Neuronal stem cell (in vitro differentiated cells): ENCODE measurements at regions not wholly inside any gene's neighbourhood (a gene's known extent, or its start where the extent isn't known, plus 50 kb on each side); places are given as distances from the start of the nearest gene placed in this dataset.
A peak's percentile ranks its signal among the peaks of the same experiment; 100 is the strongest.

Experiments used
- DNase-seq: peaks from one replicate; pipeline ENCODE4 v3.0.0-alpha.2; 2013; ENCODE audit warnings: low spot score
- H2AFZ ChIP-seq: one replicate; pipeline ENCODE4 v1.6.1; 2013; ENCODE audit warnings: mild to moderate bottlenecking, low read length, inconsistent platforms
- H2AK5ac ChIP-seq: 2 replicates; pipeline ENCODE4 v1.6.1; 2013; ENCODE audit warnings: low read depth, mild to moderate bottlenecking, inconsistent platforms, low read length, moderate library complexity, mixed read lengths
- H2BK120ac ChIP-seq: 2 replicates; pipeline ENCODE4 v1.6.1; 2013; ENCODE audit warnings: low read depth, mild to moderate bottlenecking, inconsistent platforms, low read length, moderate library complexity, mixed read lengths
- H2BK12ac ChIP-seq: one replicate; pipeline ENCODE4 v1.6.1; 2013; ENCODE audit warnings: low read length, inconsistent platforms
- H2BK15ac ChIP-seq: 2 replicates; pipeline ENCODE4 v1.6.1; 2013; ENCODE audit warnings: mild to moderate bottlenecking, low read length, inconsistent platforms, mixed read lengths
- H2BK5ac ChIP-seq: one replicate; pipeline ENCODE4 v1.6.1; 2013; ENCODE audit warnings: inconsistent platforms, mild to moderate bottlenecking, low read length, moderate library complexity
- H3K14ac ChIP-seq: one replicate; pipeline ENCODE4 v1.6.1; 2013; ENCODE audit warnings: low read length, inconsistent platforms
- H3K18ac ChIP-seq: 2 replicates; pipeline ENCODE4 v1.6.1; 2013; ENCODE audit warnings: low read length, inconsistent platforms
- H3K23ac ChIP-seq: 2 replicates; pipeline ENCODE4 v1.6.1; 2013; ENCODE audit warnings: low read depth, mild to moderate bottlenecking, mixed read lengths, low read length, inconsistent platforms; ENCODE audit not compliant: poor library complexity
- H3K27ac ChIP-seq: replicated peaks from 3 replicates; pipeline ENCODE4 v1.5.1; 2013; ENCODE audit warnings: low read length, inconsistent platforms
- H3K27me3 ChIP-seq, 3 experiments: 2 replicates each; pipeline ENCODE4 v1.6.1; 2013; ENCODE audit warnings: low read length in 3 of 3, mild to moderate bottlenecking in 2 of 3, inconsistent platforms in 1 of 3, low read depth in 1 of 3, mixed read lengths in 1 of 3, moderate library complexity in 1 of 3; ENCODE audit not compliant: control insufficient read depth in 3 of 3, insufficient read depth in 3 of 3
- H3K36me3 ChIP-seq, 2 donors: replicated peaks in 1 of 2; 2 replicates each; pipeline ENCODE4 v1.6.1; 2013; ENCODE audit warnings: low read length in 2 of 2; ENCODE audit not compliant: control insufficient read depth in 2 of 2, insufficient read depth in 2 of 2
- H3K4ac ChIP-seq: 2 replicates; pipeline ENCODE4 v1.6.1; 2013; ENCODE audit warnings: inconsistent platforms, mild to moderate bottlenecking, low read length, moderate library complexity
- H3K4me1 ChIP-seq, 2 donors: 1 replicate in 1 of 2; 2 replicates in 1 of 2; pipeline ENCODE4 v1.6.1; 2013; ENCODE audit warnings: low read length in 2 of 2, low read depth in 1 of 2; ENCODE audit not compliant: control insufficient read depth in 2 of 2, insufficient read depth in 1 of 2
- H3K4me2 ChIP-seq: one replicate; pipeline ENCODE4 v1.6.1; 2013; ENCODE audit warnings: mild to moderate bottlenecking, low read length, inconsistent platforms; ENCODE audit not compliant: insufficient read depth, poor library complexity, severe bottlenecking
- H3K4me3 ChIP-seq, 2 donors: 2 replicates each; pipeline ENCODE4 v1.5.1; 2013; ENCODE audit warnings: low read length in 2 of 2, mild to moderate bottlenecking in 2 of 2, inconsistent platforms in 1 of 2, moderate library complexity in 1 of 2
- H3K79me1 ChIP-seq: one replicate; pipeline ENCODE4 v1.6.1; 2013; ENCODE audit warnings: low read depth, mild to moderate bottlenecking, inconsistent platforms, low read length, moderate library complexity
- H3K9ac ChIP-seq: one replicate; pipeline ENCODE4 v1.6.1; 2013; ENCODE audit warnings: mild to moderate bottlenecking, low read depth, low read length, inconsistent platforms; ENCODE audit not compliant: poor library complexity
- H3K9me3 ChIP-seq, 2 donors: replicated peaks in 1 of 2; 2 replicates each; pipeline versions ENCODE3 to v1.6.1; 2013; ENCODE audit warnings: low read length in 2 of 2, mild to moderate bottlenecking in 2 of 2, inconsistent platforms in 1 of 2, low read depth in 1 of 2, mixed read lengths in 1 of 2, moderate library complexity in 1 of 2; ENCODE audit not compliant: control insufficient read depth in 2 of 2, insufficient read depth in 1 of 2
- H4K8ac ChIP-seq: one replicate; pipeline ENCODE4 v1.6.1; 2013; ENCODE audit warnings: low read depth, mild to moderate bottlenecking, inconsistent platforms, low read length, moderate library complexity
- H4K91ac ChIP-seq: one replicate; pipeline ENCODE4 v1.6.1; 2013; ENCODE audit warnings: low read length, low read depth, mild to moderate bottlenecking, inconsistent platforms; ENCODE audit not compliant: poor library complexity
- WGBS, 2 donors: extraction: QIAGEN DNeasy Blood & Tissue Kit; methylation state at CpG; one replicate each; pipeline ENCODE4 v1.1.7; 2013; ENCODE audit warnings: missing lambda C conversion rate in 2 of 2, mixed read lengths in 1 of 2; ENCODE audit not compliant: insufficient read length in 2 of 2, insufficient replicate concordance in 1 of 2; ENCODE audit errors: extremely low coverage in 2 of 2; 5-methylcytosine and 5-hydroxymethylcytosine counted together

- H2AK5ac ChIP-seq: no peak overlapping the region
- no peak overlapping the region for H3K18ac ChIP-seq
- H2BK15ac ChIP-seq: no peak overlapping the region
- H3K4me2 ChIP-seq: no peak overlapping the region
- no peak overlapping the region for H4K91ac ChIP-seq
- H2BK5ac ChIP-seq: no peak overlapping the region
- no peak overlapping the region for H3K23ac ChIP-seq
- no peak overlapping the region for H3K4me3 ChIP-seq
- no peak overlapping the region for H4K8ac ChIP-seq
- no peaks in the 10 kb centered on the region for H3K27me3 ChIP-seq
- H3K4ac ChIP-seq: no peak overlapping the region
- no peaks in the 10 kb centered on the region for H3K4me1 ChIP-seq
- no peak for DNase-seq
- H3K27ac ChIP-seq: no peak overlapping the region
- H3K79me1 ChIP-seq: peaks cover 2% of the 10 kb centered on the region
- no CpG with 5 or more reads among the region's 4 CpGs for WGBS, 2 donors
- no peaks in the 10 kb centered on the region for H3K9me3 ChIP-seq
- H2BK12ac ChIP-seq: no peak overlapping the region
- H3K36me3 ChIP-seq: no peaks in the 10 kb centered on the region
- no peak overlapping the region for H3K14ac ChIP-seq
- no peak overlapping the region for H3K9ac ChIP-seq
- H2AFZ ChIP-seq: no peak overlapping the region
- H2BK120ac ChIP-seq: no peak overlapping the region
Observed at GRCh38 chr3:181851063-181851462, 139.3 kb downstream of the SOX2 start.

- WGBS, 2 donors: no CpG with 5 or more reads among the region's 2 CpGs
- H2BK12ac ChIP-seq: no peak overlapping the region
- no peak overlapping the region for H2BK120ac ChIP-seq
- H3K4me1 ChIP-seq: no peaks in the 10 kb centered on the region
- no peak overlapping the region for H3K4ac ChIP-seq
- no peaks in the 10 kb centered on the region for H3K36me3 ChIP-seq
- no peak overlapping the region for H3K4me3 ChIP-seq
- no peak overlapping the region for H2AK5ac ChIP-seq
- no peak overlapping the region for H4K91ac ChIP-seq
- H4K8ac ChIP-seq: no peak overlapping the region
- H3K14ac ChIP-seq: no peak overlapping the region
- no peaks in the 10 kb centered on the region for H3K27me3 ChIP-seq
- H2AFZ ChIP-seq: peak overlapping the region; percentile 54
- H2BK15ac ChIP-seq: no peak overlapping the region
- H3K18ac ChIP-seq: no peak overlapping the region
- H3K27ac ChIP-seq: no peak overlapping the region
- H3K23ac ChIP-seq: no peak overlapping the region
- no peak overlapping the region for H3K4me2 ChIP-seq
- H3K9ac ChIP-seq: no peak overlapping the region
- H3K79me1 ChIP-seq: no peaks in the 10 kb centered on the region
- no peaks in the 10 kb centered on the region for H3K9me3 ChIP-seq
- no peak for DNase-seq
- H2BK5ac ChIP-seq: no peak overlapping the region
Observed at GRCh38 chr3:181855825-181856224, 144.1 kb downstream of the SOX2 start.

- DNase-seq: no peak
- no CpG with 5 or more reads among the region's 4 CpGs for WGBS, 2 donors
Observed at GRCh38 chr3:181859518-181859917, 147.8 kb downstream of the SOX2 start.

GRCh38 chr3:181860235-181860634 is 148.5 kb downstream of the SOX2 start:
- no peak overlapping the region for H3K4me3 ChIP-seq
- WGBS, 2 donors: no CpG with 5 or more reads among the region's 1 CpG
- no peaks in the 10 kb centered on the region for H3K79me1 ChIP-seq
- H3K23ac ChIP-seq: no peak overlapping the region
- no peaks in the 10 kb centered on the region for H3K36me3 ChIP-seq
- H3K18ac ChIP-seq: no peak overlapping the region
- no peak overlapping the region for H3K27ac ChIP-seq
- H3K9me3 ChIP-seq: no peaks in the 10 kb centered on the region
- H3K27me3 ChIP-seq: no peaks in the 10 kb centered on the region
- no peak overlapping the region for H2BK120ac ChIP-seq
- H3K14ac ChIP-seq: no peak overlapping the region
- peaks cover 2 to 6% of the 10 kb centered on the region in 2 donors for H3K4me1 ChIP-seq
- no peak overlapping the region for H3K9ac ChIP-seq
- H4K8ac ChIP-seq: no peak overlapping the region
- H2BK5ac ChIP-seq: no peak overlapping the region
- no peak overlapping the region for H4K91ac ChIP-seq
- H3K4ac ChIP-seq: no peak overlapping the region
- no peak for DNase-seq
- no peak overlapping the region for H2BK12ac ChIP-seq
- H2AK5ac ChIP-seq: no peak overlapping the region
- no peak overlapping the region for H2BK15ac ChIP-seq
- H3K4me2 ChIP-seq: no peak overlapping the region
- H2AFZ ChIP-seq: no peak overlapping the region

More at GRCh38 chr3:181859518-181859917, 147.8 kb downstream of the SOX2 start:
- no peak overlapping the region for H3K23ac ChIP-seq
- H2BK12ac ChIP-seq: no peak overlapping the region
- H3K4me2 ChIP-seq: no peak overlapping the region
- H3K4me1 ChIP-seq: peaks cover 2 to 6% of the 10 kb centered on the region in 2 donors
- no peaks in the 10 kb centered on the region for H3K9me3 ChIP-seq
- H3K79me1 ChIP-seq: no peaks in the 10 kb centered on the region
- no peak overlapping the region for H3K9ac ChIP-seq
- no peak overlapping the region for H3K14ac ChIP-seq
- H3K27ac ChIP-seq: no peak overlapping the region
- no peak overlapping the region for H3K18ac ChIP-seq
- no peaks in the 10 kb centered on the region for H3K36me3 ChIP-seq
- H2BK120ac ChIP-seq: no peak overlapping the region
- no peak overlapping the region for H4K8ac ChIP-seq
- no peaks in the 10 kb centered on the region for H3K27me3 ChIP-seq
- no peak overlapping the region for H2AFZ ChIP-seq
- H2AK5ac ChIP-seq: no peak overlapping the region
- H2BK15ac ChIP-seq: no peak overlapping the region
- no peak overlapping the region for H3K4ac ChIP-seq
- H3K4me3 ChIP-seq: no peak overlapping the region
- H2BK5ac ChIP-seq: no peak overlapping the region
- no peak overlapping the region for H4K91ac ChIP-seq
